ENCODE measurements at regions not wholly inside any gene's neighbourhood (a gene's known extent, or its start where the extent isn't known, plus 50 kb on each side); places are given as distances from the start of the nearest gene placed in this dataset.

GRCh38 chr9:107767711-107768110, 278.1 kb upstream of the KLF4 start:
- no peak for TF ChIP-seq CTCF (IDR thresholded peaks at IDR 0.05)
- no peak for TF ChIP-seq POLR2A (IDR thresholded peaks at IDR 0.05)

Data from right lobe of liver (tissue), 4 donors.